Fibroblast of gingiva (primary cell): ENCODE measurements at regions not wholly inside any gene's neighbourhood (a gene's known extent, or its start where the extent isn't known, plus 50 kb on each side); places are given as distances from the start of the nearest gene placed in this dataset.

Source experiments
- DNase-seq: peaks from one replicate; pipeline ENCODE4 v3.0.0-alpha.2; 2011; ENCODE audit warnings: low read depth

- no peak for DNase-seq
Observed at GRCh38 chr2:226383461-226383860, 416.2 kb downstream of the IRS1 start.

GRCh38 chr2:226380679-226381078 is 418.9 kb downstream of the IRS1 start:
- no peak for DNase-seq

- DNase-seq, result peak; percentile 84
Observed at GRCh38 chr2:226378753-226379705, 420.6 kb downstream of the IRS1 start.

GRCh38 chr2:226376516-226377180 is 423.0 kb downstream of the IRS1 start:
- DNase-seq, result peak; percentile 56

GRCh38 chr2:226366920-226367319 is 432.7 kb downstream of the IRS1 start:
- DNase-seq, result no peak

- DNase-seq, result no peak
Observed at GRCh38 chr2:226364217-226364616, 435.4 kb downstream of the IRS1 start.

- peak; percentile 66 for DNase-seq
Observed at GRCh38 chr2:226362980-226363379, 436.6 kb downstream of the IRS1 start.

GRCh38 chr2:226360658-226361057 is 439.0 kb downstream of the IRS1 start:
- DNase-seq, result no peak

- peak; percentile 36 for DNase-seq
Observed at GRCh38 chr2:226358688-226359087, 440.9 kb downstream of the IRS1 start.

GRCh38 chr2:226357816-226358215 is 441.8 kb downstream of the IRS1 start:
- no peak for DNase-seq

GRCh38 chr2:226355600-226355999 is 444.0 kb downstream of the IRS1 start:
- no peak for DNase-seq

- peak; percentile 36 for DNase-seq
Observed at GRCh38 chr2:226354434-226354833, 445.2 kb downstream of the IRS1 start.

GRCh38 chr2:226352941-226353560 is 446.6 kb downstream of the IRS1 start:
- DNase-seq, result no peak

- DNase-seq, result no peak
Observed at GRCh38 chr2:226351711-226352110, 447.9 kb downstream of the IRS1 start.

GRCh38 chr2:226339616-226340015 is 460.0 kb downstream of the IRS1 start:
- no peak for DNase-seq

GRCh38 chr2:226338825-226339224 is 460.8 kb downstream of the IRS1 start:
- no peak for DNase-seq

- no peak for DNase-seq
Observed at GRCh38 chr2:226337941-226338600, 461.5 kb downstream of the IRS1 start.

GRCh38 chr2:226336283-226336682 is 463.3 kb downstream of the IRS1 start:
- no peak for DNase-seq

- peak; percentile 46 for DNase-seq
Observed at GRCh38 chr2:226334981-226335720, 464.5 kb downstream of the IRS1 start.

- DNase-seq, result no peak
Observed at GRCh38 chr2:226333388-226333787, 466.2 kb downstream of the IRS1 start.

GRCh38 chr2:226330206-226330605 is 469.4 kb downstream of the IRS1 start:
- DNase-seq, result no peak

- no peak for DNase-seq
Observed at GRCh38 chr2:226329180-226329579, 470.4 kb downstream of the IRS1 start.
